ENCODE measurements at regions not wholly inside any gene's neighbourhood (a gene's known extent, or its start where the extent isn't known, plus 50 kb on each side); places are given as distances from the start of the nearest gene placed in this dataset.

DNA sequence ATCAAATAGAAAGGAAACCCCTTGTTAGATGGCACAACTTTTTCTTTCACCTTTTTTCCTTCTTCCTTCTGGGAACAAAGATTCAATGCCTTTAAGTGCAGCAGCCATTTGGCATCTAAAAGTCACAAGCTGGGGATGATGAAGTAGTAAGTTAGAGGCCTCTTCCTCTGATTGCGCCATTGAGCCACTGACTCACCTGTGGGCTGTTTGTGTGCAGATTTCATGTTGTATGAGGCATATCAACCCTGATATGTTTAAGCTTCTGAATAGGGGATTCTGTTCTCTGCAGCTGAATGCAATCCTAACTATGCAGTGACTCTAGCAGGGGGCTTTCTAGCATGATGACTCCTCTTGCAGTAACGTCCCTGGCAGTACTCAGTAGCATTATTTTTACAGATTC, 599.9 kb downstream of the CSNK1G3 start:
- H3K4me2 ChIP-seq (ENCODE audit: insufficient read depth, low read length), result no peak overlapping the region
- no peaks in the 10 kb centered on the region for H4K20me1 ChIP-seq (replicated peaks; ENCODE audit: control insufficient read depth, extremely low read depth, insufficient read depth, low read length)
- H3K4me1 ChIP-seq (ENCODE audit: control insufficient read depth, extremely low read depth, insufficient read depth, low read length), result no peaks in the 10 kb centered on the region
- H3K36me3 ChIP-seq (ENCODE audit: control insufficient read depth in 2 of 2, extremely low read depth in 1 of 2, insufficient read depth in 2 of 2, low read length in 2 of 2), result no peaks in the 10 kb centered on the region
- no peaks in the 10 kb centered on the region for H3K9me1 ChIP-seq (replicated peaks; ENCODE audit: control insufficient read depth, extremely low read depth, insufficient read depth, low read length)
- no peak overlapping the region for H3K4me3 ChIP-seq (replicated peaks in 1 of 3; ENCODE audit: insufficient read depth in 1 of 3, low read depth in 1 of 3, low read length in 3 of 3)
- ChIA-PET POLR2A (no interaction called here), CTCF (no interaction called here)
- DNase-seq (ENCODE audit: low read depth, low spot score) (no peak), FAIRE-seq (no peak)
- H3K27me3 ChIP-seq (ENCODE audit: control insufficient read depth in 2 of 2, insufficient read depth in 2 of 2, low read length in 2 of 2), result no peaks in the 10 kb centered on the region
- no peak overlapping the region for H3K9ac ChIP-seq (replicated peaks; ENCODE audit: extremely low read depth, insufficient read depth, low read length)
- H3K9me3 ChIP-seq (replicated peaks; ENCODE audit: control insufficient read depth, insufficient read depth, low read length), result no peaks in the 10 kb centered on the region
- no peaks in the 10 kb centered on the region for H3K79me2 ChIP-seq (ENCODE audit: control insufficient read depth, insufficient read depth, low read length)
- H3K27ac ChIP-seq (ENCODE audit: insufficient read depth, low read depth, low read length), result no peak overlapping the region
- dilution Hi-C loops (cut with MboI; ENCODE audit: extremely low pct_ligation_motif_present, low sequenced_read_pairs), result no loop called here
- intact Hi-C loops (cut with micrococcal nuclease), result no loop called here
- no peak overlapping the region for H2AFZ ChIP-seq (ENCODE audit: low read depth, low read length)
- TF ChIP-seq POLR2A (IDR thresholded peaks at IDR 0.05; ENCODE audit: low read depth, low read length), result no peak
- TF ChIP-seq, protein P1, sequence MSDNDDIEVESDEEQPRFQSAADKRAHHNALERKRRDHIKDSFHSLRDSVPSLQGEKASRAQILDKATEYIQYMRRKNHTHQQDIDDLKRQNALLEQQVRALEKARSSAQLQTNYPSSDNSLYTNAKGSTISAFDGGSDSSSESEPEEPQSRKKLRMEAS (IDR thresholded peaks at IDR 0.05; ENCODE audit: insufficient read depth, insufficient read length), result no peak
- TF ChIP-seq, protein P2, sequence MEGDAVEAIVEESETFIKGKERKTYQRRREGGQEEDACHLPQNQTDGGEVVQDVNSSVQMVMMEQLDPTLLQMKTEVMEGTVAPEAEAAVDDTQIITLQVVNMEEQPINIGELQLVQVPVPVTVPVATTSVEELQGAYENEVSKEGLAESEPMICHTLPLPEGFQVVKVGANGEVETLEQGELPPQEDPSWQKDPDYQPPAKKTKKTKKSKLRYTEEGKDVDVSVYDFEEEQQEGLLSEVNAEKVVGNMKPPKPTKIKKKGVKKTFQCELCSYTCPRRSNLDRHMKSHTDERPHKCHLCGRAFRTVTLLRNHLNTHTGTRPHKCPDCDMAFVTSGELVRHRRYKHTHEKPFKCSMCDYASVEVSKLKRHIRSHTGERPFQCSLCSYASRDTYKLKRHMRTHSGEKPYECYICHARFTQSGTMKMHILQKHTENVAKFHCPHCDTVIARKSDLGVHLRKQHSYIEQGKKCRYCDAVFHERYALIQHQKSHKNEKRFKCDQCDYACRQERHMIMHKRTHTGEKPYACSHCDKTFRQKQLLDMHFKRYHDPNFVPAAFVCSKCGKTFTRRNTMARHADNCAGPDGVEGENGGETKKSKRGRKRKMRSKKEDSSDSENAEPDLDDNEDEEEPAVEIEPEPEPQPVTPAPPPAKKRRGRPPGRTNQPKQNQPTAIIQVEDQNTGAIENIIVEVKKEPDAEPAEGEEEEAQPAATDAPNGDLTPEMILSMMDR (IDR thresholded peaks at IDR 0.05; ENCODE audit: extremely low read depth in 1 of 2, insufficient read depth in 1 of 2, low read depth in 1 of 2, low read length in 2 of 2), result no peak
- TF ChIP-seq MYC (IDR thresholded peaks at IDR 0.05; ENCODE audit: low read depth, low read length), result no peak
- TF ChIP-seq JUN (IDR thresholded peaks at IDR 0.05; ENCODE audit: borderline replicate concordance, insufficient read depth, insufficient read length, low read depth), result no peak
- no peak for TF ChIP-seq FOS (IDR thresholded peaks at IDR 0.05; ENCODE audit: borderline replicate concordance, insufficient read depth, low read length)
- TF ChIP-seq POLR2AphosphoS5 (IDR thresholded peaks at IDR 0.05; ENCODE audit: insufficient read depth, low read depth, low read length), result no peak
- TF ChIP-seq GATA2 (IDR thresholded peaks at IDR 0.05; ENCODE audit: insufficient read depth, insufficient read length, low read depth, low read length), result no peak
- TF ChIP-seq EZH2 (IDR thresholded peaks at IDR 0.05; ENCODE audit: borderline replicate concordance, low read depth, low read length, severe bottlenecking), result no peak
- BruUV-seq (replicated peaks), result no TSS peak

Data from endothelial cell of umbilical vein (primary cell).